ENCODE measurements at regions not wholly inside any gene's neighbourhood (a gene's known extent, or its start where the extent isn't known, plus 50 kb on each side); places are given as distances from the start of the nearest gene placed in this dataset.

DNA sequence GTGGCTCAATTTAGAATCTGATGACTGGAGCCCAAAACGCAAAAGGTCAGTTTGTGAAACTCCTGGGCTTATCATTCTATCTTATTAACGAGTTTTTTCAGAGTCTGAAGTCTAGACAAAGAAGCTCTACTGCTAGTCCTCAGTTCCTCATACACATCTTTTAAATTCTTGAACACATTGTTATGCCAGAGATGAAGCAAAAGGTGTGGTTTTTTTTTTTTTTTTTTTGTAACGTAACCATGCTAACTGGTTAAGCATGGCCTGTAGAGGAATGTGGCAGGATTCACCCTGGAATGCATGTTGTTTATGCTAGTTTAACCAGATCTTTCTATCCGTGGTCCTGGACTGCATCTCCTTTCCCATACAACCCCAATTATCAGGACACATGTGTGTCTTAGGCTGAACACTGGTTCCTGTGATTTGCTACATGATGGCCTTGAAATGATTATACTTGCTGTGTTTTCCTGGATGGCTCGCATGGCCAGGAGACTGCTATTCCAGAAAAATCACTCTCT is 79.3 kb upstream of the MDFIC start:
- TF ChIP-seq, protein P1, sequence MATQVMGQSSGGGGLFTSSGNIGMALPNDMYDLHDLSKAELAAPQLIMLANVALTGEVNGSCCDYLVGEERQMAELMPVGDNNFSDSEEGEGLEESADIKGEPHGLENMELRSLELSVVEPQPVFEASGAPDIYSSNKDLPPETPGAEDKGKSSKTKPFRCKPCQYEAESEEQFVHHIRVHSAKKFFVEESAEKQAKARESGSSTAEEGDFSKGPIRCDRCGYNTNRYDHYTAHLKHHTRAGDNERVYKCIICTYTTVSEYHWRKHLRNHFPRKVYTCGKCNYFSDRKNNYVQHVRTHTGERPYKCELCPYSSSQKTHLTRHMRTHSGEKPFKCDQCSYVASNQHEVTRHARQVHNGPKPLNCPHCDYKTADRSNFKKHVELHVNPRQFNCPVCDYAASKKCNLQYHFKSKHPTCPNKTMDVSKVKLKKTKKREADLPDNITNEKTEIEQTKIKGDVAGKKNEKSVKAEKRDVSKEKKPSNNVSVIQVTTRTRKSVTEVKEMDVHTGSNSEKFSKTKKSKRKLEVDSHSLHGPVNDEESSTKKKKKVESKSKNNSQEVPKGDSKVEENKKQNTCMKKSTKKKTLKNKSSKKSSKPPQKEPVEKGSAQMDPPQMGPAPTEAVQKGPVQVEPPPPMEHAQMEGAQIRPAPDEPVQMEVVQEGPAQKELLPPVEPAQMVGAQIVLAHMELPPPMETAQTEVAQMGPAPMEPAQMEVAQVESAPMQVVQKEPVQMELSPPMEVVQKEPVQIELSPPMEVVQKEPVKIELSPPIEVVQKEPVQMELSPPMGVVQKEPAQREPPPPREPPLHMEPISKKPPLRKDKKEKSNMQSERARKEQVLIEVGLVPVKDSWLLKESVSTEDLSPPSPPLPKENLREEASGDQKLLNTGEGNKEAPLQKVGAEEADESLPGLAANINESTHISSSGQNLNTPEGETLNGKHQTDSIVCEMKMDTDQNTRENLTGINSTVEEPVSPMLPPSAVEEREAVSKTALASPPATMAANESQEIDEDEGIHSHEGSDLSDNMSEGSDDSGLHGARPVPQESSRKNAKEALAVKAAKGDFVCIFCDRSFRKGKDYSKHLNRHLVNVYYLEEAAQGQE (IDR thresholded peaks at IDR 0.05; ENCODE audit: low read depth, low read length): no peak
- TF ChIP-seq, protein P2, sequence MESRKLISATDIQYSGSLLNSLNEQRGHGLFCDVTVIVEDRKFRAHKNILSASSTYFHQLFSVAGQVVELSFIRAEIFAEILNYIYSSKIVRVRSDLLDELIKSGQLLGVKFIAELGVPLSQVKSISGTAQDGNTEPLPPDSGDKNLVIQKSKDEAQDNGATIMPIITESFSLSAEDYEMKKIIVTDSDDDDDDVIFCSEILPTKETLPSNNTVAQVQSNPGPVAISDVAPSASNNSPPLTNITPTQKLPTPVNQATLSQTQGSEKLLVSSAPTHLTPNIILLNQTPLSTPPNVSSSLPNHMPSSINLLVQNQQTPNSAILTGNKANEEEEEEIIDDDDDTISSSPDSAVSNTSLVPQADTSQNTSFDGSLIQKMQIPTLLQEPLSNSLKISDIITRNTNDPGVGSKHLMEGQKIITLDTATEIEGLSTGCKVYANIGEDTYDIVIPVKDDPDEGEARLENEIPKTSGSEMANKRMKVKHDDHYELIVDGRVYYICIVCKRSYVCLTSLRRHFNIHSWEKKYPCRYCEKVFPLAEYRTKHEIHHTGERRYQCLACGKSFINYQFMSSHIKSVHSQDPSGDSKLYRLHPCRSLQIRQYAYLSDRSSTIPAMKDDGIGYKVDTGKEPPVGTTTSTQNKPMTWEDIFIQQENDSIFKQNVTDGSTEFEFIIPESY (IDR thresholded peaks at IDR 0.05): no peak
- TF ChIP-seq, protein P3, sequence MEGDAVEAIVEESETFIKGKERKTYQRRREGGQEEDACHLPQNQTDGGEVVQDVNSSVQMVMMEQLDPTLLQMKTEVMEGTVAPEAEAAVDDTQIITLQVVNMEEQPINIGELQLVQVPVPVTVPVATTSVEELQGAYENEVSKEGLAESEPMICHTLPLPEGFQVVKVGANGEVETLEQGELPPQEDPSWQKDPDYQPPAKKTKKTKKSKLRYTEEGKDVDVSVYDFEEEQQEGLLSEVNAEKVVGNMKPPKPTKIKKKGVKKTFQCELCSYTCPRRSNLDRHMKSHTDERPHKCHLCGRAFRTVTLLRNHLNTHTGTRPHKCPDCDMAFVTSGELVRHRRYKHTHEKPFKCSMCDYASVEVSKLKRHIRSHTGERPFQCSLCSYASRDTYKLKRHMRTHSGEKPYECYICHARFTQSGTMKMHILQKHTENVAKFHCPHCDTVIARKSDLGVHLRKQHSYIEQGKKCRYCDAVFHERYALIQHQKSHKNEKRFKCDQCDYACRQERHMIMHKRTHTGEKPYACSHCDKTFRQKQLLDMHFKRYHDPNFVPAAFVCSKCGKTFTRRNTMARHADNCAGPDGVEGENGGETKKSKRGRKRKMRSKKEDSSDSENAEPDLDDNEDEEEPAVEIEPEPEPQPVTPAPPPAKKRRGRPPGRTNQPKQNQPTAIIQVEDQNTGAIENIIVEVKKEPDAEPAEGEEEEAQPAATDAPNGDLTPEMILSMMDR (IDR thresholded peaks at IDR 0.05 in 2 of 3, conservative IDR thresholded peaks at IDR 0.05 in 1 of 3; ENCODE audit: control insufficient read depth in 2 of 3, extremely low read depth in 1 of 3, insufficient read depth in 1 of 3, low read depth in 3 of 3, low read length in 3 of 3): no peak
- TF ChIP-seq EZH2 (IDR thresholded peaks at IDR 0.05; ENCODE audit: borderline replicate concordance, control insufficient read depth, low read depth, low read length): no peak
- TF ChIP-seq RAD21 (IDR thresholded peaks at IDR 0.05; ENCODE audit: insufficient read depth, low read depth, low read length): no peak
- no peak for TF ChIP-seq RELA (IDR thresholded peaks at IDR 0.05; ENCODE audit: borderline replicate concordance, partially characterized antibody)
- no peak for TF ChIP-seq SIN3A (IDR thresholded peaks at IDR 0.05; ENCODE audit: low read depth, low read length)
- no peak for TF ChIP-seq MTA3 (IDR thresholded peaks at IDR 0.05; ENCODE audit: borderline replicate concordance, low read length)
- no peak for TF ChIP-seq POLR2A (IDR thresholded peaks at IDR 0.05; ENCODE audit: low read depth, low read length)
- TF ChIP-seq, protein P4, sequence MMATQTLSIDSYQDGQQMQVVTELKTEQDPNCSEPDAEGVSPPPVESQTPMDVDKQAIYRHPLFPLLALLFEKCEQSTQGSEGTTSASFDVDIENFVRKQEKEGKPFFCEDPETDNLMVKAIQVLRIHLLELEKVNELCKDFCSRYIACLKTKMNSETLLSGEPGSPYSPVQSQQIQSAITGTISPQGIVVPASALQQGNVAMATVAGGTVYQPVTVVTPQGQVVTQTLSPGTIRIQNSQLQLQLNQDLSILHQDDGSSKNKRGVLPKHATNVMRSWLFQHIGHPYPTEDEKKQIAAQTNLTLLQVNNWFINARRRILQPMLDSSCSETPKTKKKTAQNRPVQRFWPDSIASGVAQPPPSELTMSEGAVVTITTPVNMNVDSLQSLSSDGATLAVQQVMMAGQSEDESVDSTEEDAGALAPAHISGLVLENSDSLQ (IDR thresholded peaks at IDR 0.05): no peak
- no peak for TF ChIP-seq ZNF384 (IDR thresholded peaks at IDR 0.05; ENCODE audit: borderline replicate concordance, low read depth, low read length)
- TF ChIP-seq POLR2AphosphoS5 (IDR thresholded peaks at IDR 0.05; ENCODE audit: low read length): no peak
- TF ChIP-seq BHLHE40 (IDR thresholded peaks at IDR 0.05; ENCODE audit: borderline replicate concordance in 1 of 2, low read depth in 2 of 2, low read length in 1 of 2): no peak
- no peak for TF ChIP-seq SMC3 (IDR thresholded peaks at IDR 0.05; ENCODE audit: borderline replicate concordance, low read length)

Data from GM12878 (cell line).